ENCODE measurements at regions not wholly inside any gene's neighbourhood (a gene's known extent, or its start where the extent isn't known, plus 50 kb on each side); places are given as distances from the start of the nearest gene placed in this dataset.
"Not testable (repeated sequence)": the region's sequence is repeated elsewhere in the genome, so short reads cannot be mapped to it uniquely, and the experiment has no call there.

GRCh38 chr9:64813072-64813471 is 471.9 kb downstream of the FOXD4L5 start:
- not testable (repeated sequence) for H3K36me3 ChIP-seq (ENCODE audit: control insufficient read depth, insufficient read depth, low read length)

GRCh38 chr9:64778667-64779066 is 506.3 kb downstream of the FOXD4L5 start:
- WGBS (ENCODE audit: insufficient coverage, low lambda C conversion rate): no CpG with 5 or more reads among the region's 3 CpGs

More at GRCh38 chr9:64813072-64813471, 471.9 kb downstream of the FOXD4L5 start:
- H3K4me3 ChIP-seq (ENCODE audit: low read length); H3K9me3 ChIP-seq (ENCODE audit: control insufficient read depth, low read depth, low read length); H3K4me1 ChIP-seq (ENCODE audit: control insufficient read depth, insufficient read depth, low read length); H3K27me3 ChIP-seq (ENCODE audit: control insufficient read depth, insufficient read depth, low read length); H3K27ac ChIP-seq (ENCODE audit: low read length); DNase-seq: not testable (repeated sequence)

DNA sequence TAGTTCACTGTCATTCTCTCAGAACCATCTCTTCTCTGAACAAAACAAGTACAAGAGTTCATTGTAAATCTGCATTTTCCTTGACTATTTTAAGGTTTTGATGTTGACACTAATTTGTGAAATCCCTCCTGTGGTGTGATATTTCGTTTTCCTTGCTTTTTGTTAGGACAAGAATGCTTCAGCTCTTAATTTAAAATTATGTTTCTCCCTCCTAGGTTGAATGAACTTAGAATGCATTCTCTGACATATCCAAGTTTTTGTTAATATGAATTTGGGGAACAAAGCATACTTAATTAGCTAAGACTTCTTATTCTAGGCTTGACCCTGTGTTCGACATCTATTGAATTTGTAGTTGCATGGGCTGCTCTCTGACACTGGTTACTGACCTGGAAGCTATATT is 508.7 kb downstream of the FOXD4L5 start:
- not testable (repeated sequence) for H3K9me3 ChIP-seq (ENCODE audit: control insufficient read depth, low read depth, low read length); H3K4me3 ChIP-seq (ENCODE audit: low read length); H3K27ac ChIP-seq (ENCODE audit: low read length); H3K36me3 ChIP-seq (ENCODE audit: control insufficient read depth, insufficient read depth, low read length); DNase-seq; H3K4me1 ChIP-seq (ENCODE audit: control insufficient read depth, insufficient read depth, low read length); H3K27me3 ChIP-seq (ENCODE audit: control insufficient read depth, insufficient read depth, low read length)
- no CpG with 5 or more reads among the region's 2 CpGs for whole genome bisulfite sequencing (ENCODE audit: insufficient coverage, low lambda C conversion rate)

More at GRCh38 chr9:64778667-64779066, 506.3 kb downstream of the FOXD4L5 start:
- H3K4me3 ChIP-seq (ENCODE audit: low read length); DNase-seq; H3K36me3 ChIP-seq (ENCODE audit: control insufficient read depth, insufficient read depth, low read length); H3K27ac ChIP-seq (ENCODE audit: low read length); H3K27me3 ChIP-seq (ENCODE audit: control insufficient read depth, insufficient read depth, low read length); H3K4me1 ChIP-seq (ENCODE audit: control insufficient read depth, insufficient read depth, low read length); H3K9me3 ChIP-seq (ENCODE audit: control insufficient read depth, low read depth, low read length): not testable (repeated sequence)

DNA sequence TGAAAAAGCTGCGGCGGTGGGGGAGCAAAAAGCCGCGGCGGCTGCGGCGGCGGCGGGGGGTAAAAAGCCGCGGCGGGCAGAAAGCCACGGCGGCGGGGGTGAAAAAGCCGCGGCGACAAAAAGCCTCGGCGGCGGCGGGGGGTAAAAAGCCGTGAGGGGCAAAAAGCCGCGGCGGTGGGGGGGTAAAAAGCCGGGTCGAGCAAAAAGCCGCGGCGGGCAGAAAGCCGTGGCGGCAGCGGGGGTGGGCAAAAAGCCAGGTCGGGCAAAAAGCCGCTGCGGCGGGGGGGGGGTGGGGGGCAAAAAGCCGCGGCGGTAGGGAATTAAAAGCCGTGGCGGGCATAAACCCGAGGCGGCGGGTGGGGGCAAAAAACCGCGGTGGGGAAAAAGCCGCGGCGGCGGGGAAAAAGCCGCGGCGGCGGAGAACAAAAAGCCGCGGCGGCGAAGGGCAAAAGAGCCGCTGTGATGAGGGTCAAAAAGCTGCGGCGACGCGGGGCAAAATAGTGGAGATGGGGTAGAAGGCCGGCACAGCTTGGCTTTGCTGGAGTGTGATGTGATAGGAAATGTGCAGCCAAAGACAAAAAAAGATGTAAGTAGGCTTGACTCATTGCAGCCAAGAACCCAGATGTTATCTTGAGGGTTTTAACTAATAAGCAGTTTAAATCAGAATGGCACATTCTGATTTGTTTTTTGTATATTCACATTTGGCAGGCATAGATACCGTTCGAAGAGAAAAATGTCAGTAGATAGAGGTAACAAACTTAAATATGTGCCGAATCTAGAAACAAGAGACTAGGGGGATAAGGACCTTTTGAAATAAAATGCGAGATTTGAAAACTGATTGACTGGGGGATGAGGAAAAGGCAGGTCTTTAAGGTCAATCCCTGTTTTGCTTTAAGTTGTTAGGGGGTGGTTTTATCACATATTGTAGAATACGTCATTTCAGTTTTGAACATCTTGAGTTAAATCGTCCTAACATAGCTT is 509.9 kb downstream of the FOXD4L5 start:
- H3K4me3 ChIP-seq (ENCODE audit: low read length); H3K9me3 ChIP-seq (ENCODE audit: control insufficient read depth, low read depth, low read length); DNase-seq; H3K27me3 ChIP-seq (ENCODE audit: control insufficient read depth, insufficient read depth, low read length); H3K36me3 ChIP-seq (ENCODE audit: control insufficient read depth, insufficient read depth, low read length); H3K27ac ChIP-seq (ENCODE audit: low read length); H3K4me1 ChIP-seq (ENCODE audit: control insufficient read depth, insufficient read depth, low read length): not testable (repeated sequence)
- 23% methylated on average over 2 of the region's 72 CpGs for WGBS (ENCODE audit: insufficient coverage, low lambda C conversion rate)

DNA sequence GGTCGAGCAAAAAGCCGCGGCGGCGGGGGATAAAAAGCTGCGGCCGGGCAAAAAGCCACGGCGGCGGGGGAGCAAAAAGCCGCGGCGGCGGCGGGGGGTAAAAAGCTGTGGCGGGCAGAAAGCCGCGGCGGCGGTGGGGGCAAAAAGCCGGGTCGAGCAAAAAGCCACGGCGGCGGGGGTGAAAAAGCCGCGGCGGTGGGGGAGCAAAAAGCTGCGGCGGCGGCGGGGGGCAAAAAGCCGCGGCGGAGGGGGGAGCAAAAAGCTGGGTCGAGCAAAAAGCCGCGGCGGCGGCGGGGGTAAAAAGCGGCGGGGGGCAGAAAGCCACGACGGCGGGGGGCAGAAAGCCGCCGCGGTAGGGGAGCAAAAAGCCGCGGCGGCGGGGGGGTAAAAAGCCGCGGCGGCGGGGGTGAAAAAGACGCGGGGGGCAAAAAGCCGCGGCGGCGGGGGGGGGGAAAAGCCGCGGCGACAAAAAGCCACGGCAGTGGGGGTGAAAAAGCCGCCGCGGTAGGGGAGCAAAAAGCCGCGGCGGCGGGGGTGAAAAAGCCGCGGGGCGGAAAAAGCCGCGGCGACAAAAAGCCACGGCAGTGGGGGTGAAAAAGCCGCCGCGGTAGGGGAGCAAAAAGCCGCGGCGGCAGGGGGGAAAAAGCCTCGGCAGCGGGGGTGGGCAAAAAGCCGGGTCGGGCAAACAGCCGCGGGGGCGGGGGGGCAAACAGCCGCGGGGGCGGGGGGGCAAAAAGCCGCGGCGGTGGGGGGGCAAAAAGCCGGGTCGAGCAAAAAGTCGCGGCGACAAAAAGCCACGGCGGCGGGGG is 510.8 kb downstream of the FOXD4L5 start:
- DNase-seq; H3K27me3 ChIP-seq (ENCODE audit: control insufficient read depth, insufficient read depth, low read length); H3K27ac ChIP-seq (ENCODE audit: low read length): not testable (repeated sequence)

GRCh38 chr9:64773491-64773931 is 511.5 kb downstream of the FOXD4L5 start:
- no peak overlapping the region for H3K27ac ChIP-seq (ENCODE audit: low read length)
- WGBS (ENCODE audit: insufficient coverage, low lambda C conversion rate): no CpG with 5 or more reads among the region's 59 CpGs
- H3K4me1 ChIP-seq (ENCODE audit: control insufficient read depth, insufficient read depth, low read length): no peaks in the 10 kb centered on the region
- no peaks in the 10 kb centered on the region for H3K36me3 ChIP-seq (ENCODE audit: control insufficient read depth, insufficient read depth, low read length)
- peak in 1 of 2 donors; percentile 0 for DNase-seq
- peaks cover 3% of the 10 kb centered on the region for H3K27me3 ChIP-seq (ENCODE audit: control insufficient read depth, insufficient read depth, low read length)
- no peak overlapping the region for H3K4me3 ChIP-seq (ENCODE audit: low read length)
- H3K9me3 ChIP-seq (ENCODE audit: control insufficient read depth, low read depth, low read length): no peaks in the 10 kb centered on the region

More for the DNA sequence above, 510.8 kb downstream of the FOXD4L5 start:
- not testable (repeated sequence) for H3K4me1 ChIP-seq (ENCODE audit: control insufficient read depth, insufficient read depth, low read length); H3K9me3 ChIP-seq (ENCODE audit: control insufficient read depth, low read depth, low read length); H3K36me3 ChIP-seq (ENCODE audit: control insufficient read depth, insufficient read depth, low read length); H3K4me3 ChIP-seq (ENCODE audit: low read length)
- WGBS (ENCODE audit: insufficient coverage, low lambda C conversion rate): no CpG with 5 or more reads among the region's 108 CpGs

DNA sequence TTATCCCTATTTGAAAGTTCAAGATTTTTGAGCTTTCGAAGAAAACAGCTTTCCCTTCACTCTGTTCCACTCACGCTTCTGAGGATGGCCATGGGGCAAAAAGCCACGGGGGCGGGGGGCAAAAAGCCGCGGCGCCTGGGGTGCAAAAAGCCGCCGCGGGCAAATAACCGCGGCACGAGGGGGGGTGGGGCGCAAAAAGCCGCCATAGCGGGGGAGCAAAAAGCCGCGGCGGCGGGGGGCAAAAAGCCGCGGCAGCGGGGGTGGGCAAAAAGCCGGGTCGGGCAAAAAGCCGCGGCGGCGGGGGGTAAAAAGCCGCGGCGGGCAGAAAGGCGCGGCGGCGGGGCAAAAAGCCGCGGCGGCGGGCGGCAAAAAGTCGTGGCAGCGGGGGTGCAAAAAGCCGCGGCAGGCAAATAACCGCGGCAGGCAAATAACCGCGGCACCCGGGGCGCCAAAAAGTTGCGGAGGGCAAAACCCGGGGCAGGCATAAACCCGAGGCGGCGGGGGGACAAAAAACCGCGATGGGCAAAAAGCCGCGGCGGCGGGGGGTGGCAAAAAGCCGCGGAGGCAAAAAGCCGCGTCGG is 512.2 kb downstream of the FOXD4L5 start:
- no CpG with 5 or more reads among the region's 67 CpGs for WGBS (ENCODE audit: insufficient coverage, low lambda C conversion rate)
- not testable (repeated sequence) for H3K36me3 ChIP-seq (ENCODE audit: control insufficient read depth, insufficient read depth, low read length); DNase-seq; H3K9me3 ChIP-seq (ENCODE audit: control insufficient read depth, low read depth, low read length); H3K27me3 ChIP-seq (ENCODE audit: control insufficient read depth, insufficient read depth, low read length); H3K4me1 ChIP-seq (ENCODE audit: control insufficient read depth, insufficient read depth, low read length); H3K4me3 ChIP-seq (ENCODE audit: low read length); H3K27ac ChIP-seq (ENCODE audit: low read length)

GRCh38 chr9:64772123-64772736 is 512.8 kb downstream of the FOXD4L5 start:
- H3K27ac ChIP-seq (ENCODE audit: low read length); H3K4me1 ChIP-seq (ENCODE audit: control insufficient read depth, insufficient read depth, low read length); H3K9me3 ChIP-seq (ENCODE audit: control insufficient read depth, low read depth, low read length); H3K27me3 ChIP-seq (ENCODE audit: control insufficient read depth, insufficient read depth, low read length); DNase-seq; H3K4me3 ChIP-seq (ENCODE audit: low read length); H3K36me3 ChIP-seq (ENCODE audit: control insufficient read depth, insufficient read depth, low read length): not testable (repeated sequence)
- WGBS (ENCODE audit: insufficient coverage, low lambda C conversion rate): no CpG with 5 or more reads among the region's 4 CpGs
